HL-60 (cell line): ENCODE measurements at regions not wholly inside any gene's neighbourhood (a gene's known extent, or its start where the extent isn't known, plus 50 kb on each side); places are given as distances from the start of the nearest gene placed in this dataset.

ENCODE experiments used
- DNase-seq, 2 experiments: peaks; one replicate each; pipeline ENCODE4 v3.0.0-alpha.2; 2010 to 2020; ENCODE audit warnings: low read depth in 1 of 2, low spot score in 1 of 2
- H3K27ac ChIP-seq: fragments of 250-450 bp; sonication (Bioruptor Pico); replicated peaks from 2 replicates; pipeline ENCODE4 v1.5.1; 2020; ENCODE audit warnings: mild to moderate bottlenecking, moderate library complexity
- H3K27me3 ChIP-seq: fragments of 250-450 bp; sonication (Bioruptor Pico); 2 replicates; pipeline ENCODE4 v1.5.1; 2021; ENCODE audit warnings: mild to moderate bottlenecking, moderate library complexity; ENCODE audit not compliant: insufficient read depth, poor library complexity, severe bottlenecking
- H3K4me3 ChIP-seq: replicated peaks from 2 replicates; pipeline ENCODE4 v1.5.1; 2011; ENCODE audit warnings: mild to moderate bottlenecking, control low read depth, low read length; ENCODE audit not compliant: insufficient read depth
- CTCF ChIP-seq: IDR thresholded peaks from one replicate; pipeline ENCODE4 v1.5.1; 2011; ENCODE audit warnings: low read length, control low read depth, inconsistent platforms; ENCODE audit not compliant: insufficient read depth
- GABPA ChIP-seq: IDR thresholded peaks from 2 replicates; pipeline ENCODE4 v1.6.1; 2012; ENCODE audit warnings: low read depth
- POLR2AphosphoS5 ChIP-seq: IDR thresholded peaks from 2 replicates; pipeline ENCODE4 v1.6.1; 2012; ENCODE audit warnings: low read depth
- SPI1 ChIP-seq: IDR thresholded peaks from 2 replicates; pipeline ENCODE4 v1.6.1; 2012; ENCODE audit warnings: low read depth, mild to moderate bottlenecking, borderline replicate concordance
- TF ChIP-seq, protein P1 (sequence below): IDR thresholded peaks from 2 replicates; pipeline ENCODE4 v1.6.1; 2012; ENCODE audit warnings: low read depth; ENCODE audit not compliant: insufficient replicate concordance

- H3K27me3 ChIP-seq, result peaks cover under 1% of the 10 kb centered on the region
- H3K4me3 ChIP-seq, result no peak overlapping the region
- no peak for DNase-seq
- TF ChIP-seq, protein P1, sequence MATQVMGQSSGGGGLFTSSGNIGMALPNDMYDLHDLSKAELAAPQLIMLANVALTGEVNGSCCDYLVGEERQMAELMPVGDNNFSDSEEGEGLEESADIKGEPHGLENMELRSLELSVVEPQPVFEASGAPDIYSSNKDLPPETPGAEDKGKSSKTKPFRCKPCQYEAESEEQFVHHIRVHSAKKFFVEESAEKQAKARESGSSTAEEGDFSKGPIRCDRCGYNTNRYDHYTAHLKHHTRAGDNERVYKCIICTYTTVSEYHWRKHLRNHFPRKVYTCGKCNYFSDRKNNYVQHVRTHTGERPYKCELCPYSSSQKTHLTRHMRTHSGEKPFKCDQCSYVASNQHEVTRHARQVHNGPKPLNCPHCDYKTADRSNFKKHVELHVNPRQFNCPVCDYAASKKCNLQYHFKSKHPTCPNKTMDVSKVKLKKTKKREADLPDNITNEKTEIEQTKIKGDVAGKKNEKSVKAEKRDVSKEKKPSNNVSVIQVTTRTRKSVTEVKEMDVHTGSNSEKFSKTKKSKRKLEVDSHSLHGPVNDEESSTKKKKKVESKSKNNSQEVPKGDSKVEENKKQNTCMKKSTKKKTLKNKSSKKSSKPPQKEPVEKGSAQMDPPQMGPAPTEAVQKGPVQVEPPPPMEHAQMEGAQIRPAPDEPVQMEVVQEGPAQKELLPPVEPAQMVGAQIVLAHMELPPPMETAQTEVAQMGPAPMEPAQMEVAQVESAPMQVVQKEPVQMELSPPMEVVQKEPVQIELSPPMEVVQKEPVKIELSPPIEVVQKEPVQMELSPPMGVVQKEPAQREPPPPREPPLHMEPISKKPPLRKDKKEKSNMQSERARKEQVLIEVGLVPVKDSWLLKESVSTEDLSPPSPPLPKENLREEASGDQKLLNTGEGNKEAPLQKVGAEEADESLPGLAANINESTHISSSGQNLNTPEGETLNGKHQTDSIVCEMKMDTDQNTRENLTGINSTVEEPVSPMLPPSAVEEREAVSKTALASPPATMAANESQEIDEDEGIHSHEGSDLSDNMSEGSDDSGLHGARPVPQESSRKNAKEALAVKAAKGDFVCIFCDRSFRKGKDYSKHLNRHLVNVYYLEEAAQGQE, result no peak
- TF ChIP-seq CTCF (no peak), GABPA (no peak), POLR2AphosphoS5 (no peak), SPI1 (no peak)
- H3K27ac ChIP-seq, result no peak overlapping the region
Observed at GRCh38 chr12:5230156-5230555, 186.5 kb downstream of the KCNA5 start.

DNA sequence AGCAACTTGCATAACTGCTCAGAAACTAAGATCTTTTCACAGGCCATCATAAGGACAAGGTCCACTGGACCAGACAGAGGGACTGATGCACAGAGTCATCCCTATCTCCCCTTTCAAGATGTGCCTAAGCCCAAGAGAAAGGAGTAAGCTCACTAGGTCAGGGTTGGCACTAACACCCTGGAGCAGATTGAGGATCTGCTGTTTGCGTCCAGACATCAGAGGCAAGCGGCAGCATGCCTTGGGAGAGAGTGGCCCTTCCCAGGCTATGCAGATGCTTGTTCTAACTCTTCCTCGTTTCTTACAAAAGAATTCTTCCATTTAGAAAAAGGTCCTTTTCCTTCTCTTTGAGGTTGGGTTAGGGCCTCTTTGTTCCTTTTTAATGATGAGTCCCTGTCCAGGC, 187.2 kb downstream of the KCNA5 start:
- TF ChIP-seq, protein P1, result no peak
- TF ChIP-seq POLR2AphosphoS5, result no peak
- TF ChIP-seq CTCF, result no peak
- TF ChIP-seq GABPA, result no peak
- no peak for TF ChIP-seq SPI1
- no peak overlapping the region for H3K27ac ChIP-seq
- no peak overlapping the region for H3K4me3 ChIP-seq
- H3K27me3 ChIP-seq, result no peaks in the 10 kb centered on the region
- no peak for DNase-seq

DNA sequence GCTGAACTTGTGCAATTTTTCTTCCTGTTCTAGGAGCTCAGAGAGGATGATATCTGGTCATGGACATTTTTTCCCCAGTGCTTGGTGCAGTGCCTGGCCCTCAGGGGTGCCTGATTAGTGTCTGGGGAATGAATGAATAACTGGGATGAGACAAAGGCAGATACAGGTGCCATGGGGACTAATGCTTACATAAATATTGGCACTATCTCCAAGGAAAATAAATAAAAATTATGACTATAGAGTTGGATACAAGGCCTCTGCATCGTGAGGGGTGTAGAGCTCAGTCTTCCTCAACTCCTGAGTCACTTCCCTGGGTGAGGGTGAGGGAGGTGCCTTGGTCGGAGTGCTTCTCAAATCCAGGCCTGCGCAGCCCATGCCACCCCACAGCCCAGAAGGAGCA, 188.6 kb downstream of the KCNA5 start:
- TF ChIP-seq GABPA, result no peak
- no peak for TF ChIP-seq POLR2AphosphoS5
- no peak for TF ChIP-seq CTCF
- no peak overlapping the region for H3K4me3 ChIP-seq
- no peak for DNase-seq
- H3K27ac ChIP-seq, result no peak overlapping the region
- no peaks in the 10 kb centered on the region for H3K27me3 ChIP-seq

- TF ChIP-seq CTCF (no peak), GABPA (no peak), POLR2AphosphoS5 (no peak), SPI1 (no peak)
- TF ChIP-seq, protein P1, result no peak
- no peak for DNase-seq
- Histone ChIP-seq H3K27me3 (no peaks in the 10 kb centered on the region), H3K4me3 (no peak overlapping the region), H3K27ac (no peak overlapping the region)
Observed at GRCh38 chr12:5232826-5233500, 189.3 kb downstream of the KCNA5 start.
